ENCODE measurements at regions not wholly inside any gene's neighbourhood (a gene's known extent, or its start where the extent isn't known, plus 50 kb on each side); places are given as distances from the start of the nearest gene placed in this dataset.
A peak's percentile ranks its signal among the peaks of the same experiment; 100 is the strongest.

- Histone ChIP-seq H3K9me3 (replicated peaks) (no peaks in the 10 kb centered on the region), H3K4me1 (peaks cover 22% of the 10 kb centered on the region), H3K27ac (replicated peaks) (peak overlapping the region; percentile 68), H3K27me3 (ENCODE audit: low read depth) (no peaks in the 10 kb centered on the region), H3K4me3 (no peak overlapping the region), H3K36me3 (no peaks in the 10 kb centered on the region)
- DNase-seq, result peak; percentile 28
- no peak for TF ChIP-seq CTCF (IDR thresholded peaks at IDR 0.05; ENCODE audit: borderline replicate concordance)
- intact Hi-C loops (cut with micrococcal nuclease), result no loop called here
These were observed 576.9 kb downstream of the EBF1 start for GRCh38 chr5:158522776-158523175.

- peaks cover 22% of the 10 kb centered on the region for H3K4me1 ChIP-seq
- no peaks in the 10 kb centered on the region for H3K27me3 ChIP-seq (ENCODE audit: low read depth)
- no peak overlapping the region for H3K4me3 ChIP-seq
- H3K9me3 ChIP-seq (replicated peaks), result no peaks in the 10 kb centered on the region
- intact Hi-C loops (cut with micrococcal nuclease), result no loop called here
- no peak for TF ChIP-seq CTCF (IDR thresholded peaks at IDR 0.05; ENCODE audit: borderline replicate concordance)
- peak overlapping the region; percentile 68 for H3K27ac ChIP-seq (replicated peaks)
- no peak for DNase-seq
- no peaks in the 10 kb centered on the region for H3K36me3 ChIP-seq
These were observed 577.7 kb downstream of the EBF1 start for GRCh38 chr5:158521995-158522394.

GRCh38 chr5:158519433-158520021 lies 580.2 kb downstream of the EBF1 start:
- H3K27me3 ChIP-seq (ENCODE audit: low read depth), result no peaks in the 10 kb centered on the region
- no peaks in the 10 kb centered on the region for H3K9me3 ChIP-seq (replicated peaks)
- H3K27ac ChIP-seq (replicated peaks), result no peak overlapping the region
- H3K4me3 ChIP-seq, result no peak overlapping the region
- TF ChIP-seq CTCF (IDR thresholded peaks at IDR 0.05; ENCODE audit: borderline replicate concordance), result no peak
- peaks cover 23% of the 10 kb centered on the region for H3K4me1 ChIP-seq
- DNase-seq, result no peak
- intact Hi-C loops (cut with micrococcal nuclease), result no loop called here
- no peaks in the 10 kb centered on the region for H3K36me3 ChIP-seq

- no peaks in the 10 kb centered on the region for H3K36me3 ChIP-seq
- TF ChIP-seq CTCF (IDR thresholded peaks at IDR 0.05; ENCODE audit: borderline replicate concordance), result no peak
- H3K9me3 ChIP-seq (replicated peaks), result no peaks in the 10 kb centered on the region
- no peak for DNase-seq
- no peaks in the 10 kb centered on the region for H3K27me3 ChIP-seq (ENCODE audit: low read depth)
- peaks cover 19% of the 10 kb centered on the region for H3K4me1 ChIP-seq
- no peak overlapping the region for H3K27ac ChIP-seq (replicated peaks)
- no peak overlapping the region for H3K4me3 ChIP-seq
- intact Hi-C loops (cut with micrococcal nuclease), result no loop called here
These were observed 583.2 kb downstream of the EBF1 start for GRCh38 chr5:158516521-158516920.

GRCh38 chr5:158514986-158515359 lies 584.7 kb downstream of the EBF1 start:
- no peak overlapping the region for H3K4me3 ChIP-seq
- DNase-seq, result no peak
- intact Hi-C loops (cut with micrococcal nuclease), result no loop called here
- peaks cover 19% of the 10 kb centered on the region for H3K4me1 ChIP-seq
- TF ChIP-seq CTCF (IDR thresholded peaks at IDR 0.05; ENCODE audit: borderline replicate concordance), result no peak
- no peaks in the 10 kb centered on the region for H3K9me3 ChIP-seq (replicated peaks)
- H3K36me3 ChIP-seq, result no peaks in the 10 kb centered on the region
- H3K27me3 ChIP-seq (ENCODE audit: low read depth), result no peaks in the 10 kb centered on the region
- H3K27ac ChIP-seq (replicated peaks), result no peak overlapping the region

Data from left ventricle myocardium inferior (tissue), 1 donor.